ENCODE measurements at regions not wholly inside any gene's neighbourhood (a gene's known extent, or its start where the extent isn't known, plus 50 kb on each side); places are given as distances from the start of the nearest gene placed in this dataset.

DNA sequence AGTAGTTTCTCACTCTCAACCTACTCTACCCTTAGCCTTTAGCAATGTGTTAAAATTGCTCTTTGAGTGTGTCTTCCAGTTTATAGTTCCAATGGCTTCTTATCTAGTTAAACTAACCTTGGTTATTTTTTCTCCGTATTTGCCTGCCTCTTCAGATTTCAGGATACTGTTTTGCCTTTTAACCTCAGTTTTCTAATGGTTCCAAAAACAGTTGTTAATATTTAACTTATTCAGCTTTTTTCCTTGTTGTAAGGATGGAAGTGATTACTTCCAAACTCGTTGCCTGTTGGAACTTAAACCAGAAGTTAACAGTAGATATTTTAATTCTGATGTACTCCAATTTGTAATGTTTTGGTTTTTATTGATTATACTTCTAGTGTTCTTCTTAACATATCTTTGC lies 1574.9 kb downstream of the HACE1 start:
- TF ChIP-seq SIN3A (conservative IDR thresholded peaks at IDR 0.05 in 1 of 2, IDR thresholded peaks at IDR 0.05 in 1 of 2; ENCODE audit: low read depth in 1 of 2, low read length in 2 of 2) (no peak), EZH2 (IDR thresholded peaks at IDR 0.05; ENCODE audit: low read depth, low read length, severe bottlenecking) (no peak), CBX5 (IDR thresholded peaks at IDR 0.05; ENCODE audit: low read depth, low read length) (no peak), POLR2A (IDR thresholded peaks at IDR 0.05; ENCODE audit: control extremely low read depth in 1 of 2, low read depth in 2 of 2, low read length in 2 of 2) (no peak), SIX5 (IDR thresholded peaks at IDR 0.05; ENCODE audit: low read depth, low read length) (no peak), TBP (IDR thresholded peaks at IDR 0.05; ENCODE audit: low read depth, low read length) (no peak), CBX8 (IDR thresholded peaks at IDR 0.05; ENCODE audit: borderline replicate concordance, low read depth, low read length) (no peak), TAF1 (IDR thresholded peaks at IDR 0.05; ENCODE audit: low read depth, low read length) (no peak), EP300 (IDR thresholded peaks at IDR 0.05; ENCODE audit: borderline replicate concordance in 1 of 2, low read depth in 2 of 2, low read length in 2 of 2) (no peak), KDM1A (IDR thresholded peaks at IDR 0.05; ENCODE audit: borderline replicate concordance, low read length) (no peak), NRF1 (IDR thresholded peaks at IDR 0.05; ENCODE audit: low read depth, low read length) (no peak)
- TF ChIP-seq, protein P1, sequence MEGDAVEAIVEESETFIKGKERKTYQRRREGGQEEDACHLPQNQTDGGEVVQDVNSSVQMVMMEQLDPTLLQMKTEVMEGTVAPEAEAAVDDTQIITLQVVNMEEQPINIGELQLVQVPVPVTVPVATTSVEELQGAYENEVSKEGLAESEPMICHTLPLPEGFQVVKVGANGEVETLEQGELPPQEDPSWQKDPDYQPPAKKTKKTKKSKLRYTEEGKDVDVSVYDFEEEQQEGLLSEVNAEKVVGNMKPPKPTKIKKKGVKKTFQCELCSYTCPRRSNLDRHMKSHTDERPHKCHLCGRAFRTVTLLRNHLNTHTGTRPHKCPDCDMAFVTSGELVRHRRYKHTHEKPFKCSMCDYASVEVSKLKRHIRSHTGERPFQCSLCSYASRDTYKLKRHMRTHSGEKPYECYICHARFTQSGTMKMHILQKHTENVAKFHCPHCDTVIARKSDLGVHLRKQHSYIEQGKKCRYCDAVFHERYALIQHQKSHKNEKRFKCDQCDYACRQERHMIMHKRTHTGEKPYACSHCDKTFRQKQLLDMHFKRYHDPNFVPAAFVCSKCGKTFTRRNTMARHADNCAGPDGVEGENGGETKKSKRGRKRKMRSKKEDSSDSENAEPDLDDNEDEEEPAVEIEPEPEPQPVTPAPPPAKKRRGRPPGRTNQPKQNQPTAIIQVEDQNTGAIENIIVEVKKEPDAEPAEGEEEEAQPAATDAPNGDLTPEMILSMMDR (IDR thresholded peaks at IDR 0.05; ENCODE audit: control extremely low read depth in 1 of 3, insufficient read depth in 1 of 3, low read depth in 1 of 3, low read length in 3 of 3): no peak
- TF ChIP-seq, protein P2, sequence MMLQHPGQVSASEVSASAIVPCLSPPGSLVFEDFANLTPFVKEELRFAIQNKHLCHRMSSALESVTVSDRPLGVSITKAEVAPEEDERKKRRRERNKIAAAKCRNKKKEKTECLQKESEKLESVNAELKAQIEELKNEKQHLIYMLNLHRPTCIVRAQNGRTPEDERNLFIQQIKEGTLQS (IDR thresholded peaks at IDR 0.05; ENCODE audit: insufficient read depth, low read depth, low read length): no peak

Measured in H1 (cell line).